A549 (cell line): ENCODE measurements at regions not wholly inside any gene's neighbourhood (a gene's known extent, or its start where the extent isn't known, plus 50 kb on each side); places are given as distances from the start of the nearest gene placed in this dataset.

ENCODE experiments used
- CHD2 ChIP-seq: fragments of 150-350 bp; IDR thresholded peaks from 2 replicates; pipeline ENCODE4 v1.6.1; 2014; ENCODE audit warnings: low read length; ENCODE audit not compliant: partially characterized antibody
- CTCF ChIP-seq: fragments of >200 bp; sonication (Bioruptor Twin); formaldehyde crosslinking; IDR thresholded peaks from 3 replicates; pipeline ENCODE4 v1.5.1; 2016
- ELK1 ChIP-seq: fragments of 150-350 bp; IDR thresholded peaks from 2 replicates; pipeline ENCODE4 v1.6.1; 2014; ENCODE audit warnings: low read depth, mild to moderate bottlenecking, low read length
- GATA3 ChIP-seq: IDR thresholded peaks from 2 replicates; pipeline ENCODE4 v1.6.1; 2012; ENCODE audit warnings: borderline replicate concordance
- HMGXB4 ChIP-seq: fragments of 250-450 bp; sonication (Bioruptor Pico); IDR thresholded peaks from 2 replicates; pipeline ENCODE4 v1.5.0; 2021; ENCODE audit warnings: mild to moderate bottlenecking, moderate library complexity, borderline replicate concordance
- MAFK ChIP-seq: fragments of 450-650 bp; IDR thresholded peaks from 2 replicates; pipeline ENCODE4 v1.6.1; 2014; ENCODE audit not compliant: partially characterized antibody
- MYC ChIP-seq: IDR thresholded peaks from 2 replicates; pipeline ENCODE4 v1.6.1; 2012; ENCODE audit warnings: mild to moderate bottlenecking, inconsistent platforms, low read length, improper control_type of control experiment, borderline replicate concordance
- POLR2A ChIP-seq: IDR thresholded peaks from 2 replicates; pipeline ENCODE4 v1.6.1; 2012; ENCODE audit warnings: mild to moderate bottlenecking, low read length
- RCOR1 ChIP-seq: fragments of 150-350 bp; IDR thresholded peaks from 2 replicates; pipeline ENCODE4 v1.6.1; 2014; ENCODE audit warnings: antibody characterized with exemption, low read length, low read depth
- RFX5 ChIP-seq: fragments of 450-650 bp; IDR thresholded peaks from 2 replicates; pipeline ENCODE4 v1.7.1; 2014; ENCODE audit warnings: antibody characterized with exemption, mild to moderate bottlenecking, moderate library complexity
- USF2 ChIP-seq: fragments of 450-650 bp; IDR thresholded peaks from 2 replicates; pipeline ENCODE4 v1.6.1; 2014; ENCODE audit warnings: antibody characterized with exemption

GRCh38 chr2:735670-736218 is 58.5 kb upstream of the TMEM18 start:
- no peak for TF ChIP-seq POLR2A
- no peak for TF ChIP-seq HMGXB4 (CRISPR knock-in tag)
- no peak for TF ChIP-seq CTCF
- TF ChIP-seq RFX5, result no peak
- TF ChIP-seq MAFK, result no peak
- TF ChIP-seq CHD2, result no peak
- no peak for TF ChIP-seq ELK1
- TF ChIP-seq GATA3, result no peak
- no peak for TF ChIP-seq MYC
- TF ChIP-seq USF2, result no peak
- TF ChIP-seq RCOR1, result no peak
